UCSD-AML1 (cell line): ENCODE measurements at regions not wholly inside any gene's neighbourhood (a gene's known extent, or its start where the extent isn't known, plus 50 kb on each side); places are given as distances from the start of the nearest gene placed in this dataset.
"Not testable (repeated sequence)": the region's sequence is repeated elsewhere in the genome, so short reads cannot be mapped to it uniquely, and the experiment has no call there.

Experiments used
- DNase-seq: peaks from one replicate; lab custom pipeline; 2025; ENCODE audit not compliant: unreplicated experiment; lab: John Stamatoyannopoulos, UW

DNA sequence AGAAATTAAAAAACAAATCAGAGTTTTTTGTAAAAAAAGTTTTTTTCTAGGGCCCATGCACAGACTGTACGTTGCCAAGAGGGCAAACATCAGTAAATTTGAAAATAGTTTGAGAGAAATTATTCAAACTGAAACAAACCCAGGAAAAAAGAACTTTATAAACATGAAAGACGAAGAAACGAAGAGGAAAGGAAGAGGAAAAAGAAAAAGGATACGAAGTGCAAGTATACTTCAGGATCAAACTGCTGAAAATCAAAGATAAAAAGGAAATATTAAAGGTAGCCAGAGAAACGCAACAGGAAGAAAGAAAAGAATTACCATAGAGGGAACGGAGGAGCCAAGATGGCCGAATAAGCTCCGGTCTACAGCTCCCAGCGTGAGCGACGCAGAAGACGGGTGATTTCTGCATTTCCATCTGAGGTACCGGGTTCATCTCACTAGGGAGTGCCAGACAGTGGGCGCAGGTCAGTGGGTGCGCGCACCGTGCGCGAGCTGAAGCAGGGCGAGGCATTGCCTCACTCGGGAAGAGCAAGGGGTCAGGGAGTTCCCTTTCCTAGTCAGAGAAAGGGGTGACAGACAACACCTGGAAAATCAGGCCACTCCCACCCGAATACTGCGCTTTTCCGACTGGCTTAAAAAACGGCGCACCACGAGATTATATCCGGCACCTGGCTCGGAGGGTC, 94.4 kb upstream of the GAS1 start:
- not testable (repeated sequence) for DNase-seq

DNA sequence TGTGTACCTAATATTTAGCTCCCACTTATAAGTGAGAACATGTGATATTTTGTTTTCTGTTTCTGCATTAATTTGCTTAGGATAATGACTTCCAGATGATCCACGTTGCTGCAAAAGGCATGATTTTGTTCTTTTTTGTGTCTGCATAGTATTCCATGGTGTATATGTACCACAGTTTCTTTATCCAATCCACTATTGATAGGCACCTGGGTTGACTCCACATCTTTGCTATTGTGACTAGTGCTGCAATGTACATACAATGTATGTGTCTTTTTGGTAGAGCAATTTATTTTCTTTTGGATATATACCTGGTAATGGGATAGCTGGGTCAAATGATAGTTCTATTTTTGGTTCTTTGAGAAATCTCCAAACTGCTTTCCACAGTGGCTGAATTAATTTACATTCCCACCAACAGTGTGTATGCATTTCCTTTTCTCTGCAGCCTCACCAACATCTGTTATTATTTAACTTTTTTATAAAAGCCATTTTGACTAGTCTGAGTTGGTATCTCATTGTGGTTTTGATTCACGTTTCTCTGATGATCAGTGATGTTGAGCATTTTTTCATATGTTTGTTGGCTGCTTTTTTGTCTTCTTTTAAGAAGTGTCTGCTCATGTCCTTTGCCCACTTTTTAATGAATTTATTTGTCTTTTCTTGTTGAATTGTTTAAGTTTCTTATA, 102.8 kb upstream of the GAS1 start:
- not testable (repeated sequence) for DNase-seq

DNA sequence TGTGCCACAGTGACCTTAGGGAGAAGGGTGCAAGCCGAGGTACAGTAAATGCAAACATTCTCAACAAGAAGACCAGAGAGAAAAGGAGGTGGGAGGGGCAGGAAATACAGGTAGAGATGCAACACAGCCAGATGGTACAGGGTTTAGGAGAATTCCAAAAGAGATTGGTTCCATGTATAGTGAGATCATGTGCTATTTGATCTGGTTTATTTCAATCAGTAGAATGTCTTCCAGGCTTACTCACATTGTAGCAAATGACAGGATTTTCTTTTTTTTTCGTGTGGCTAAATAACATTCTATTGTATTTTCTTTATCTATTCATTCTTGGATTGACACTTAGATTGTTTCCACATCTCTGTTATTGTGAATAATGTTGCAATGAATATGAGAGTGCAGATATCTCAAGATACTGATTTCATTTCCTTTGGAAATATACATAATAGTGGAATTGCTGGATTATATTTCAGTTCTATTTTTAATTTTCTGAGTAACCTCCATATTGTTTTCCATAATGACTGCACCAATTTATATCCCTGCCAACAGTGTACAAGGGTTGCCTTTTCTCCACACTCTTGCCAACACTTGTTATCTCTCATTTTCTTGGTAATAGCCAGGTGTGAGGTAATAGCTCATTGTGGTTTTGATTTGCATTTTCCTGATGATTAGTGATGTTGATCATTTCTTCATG, 107.8 kb upstream of the GAS1 start:
- DNase-seq: no peak

DNA sequence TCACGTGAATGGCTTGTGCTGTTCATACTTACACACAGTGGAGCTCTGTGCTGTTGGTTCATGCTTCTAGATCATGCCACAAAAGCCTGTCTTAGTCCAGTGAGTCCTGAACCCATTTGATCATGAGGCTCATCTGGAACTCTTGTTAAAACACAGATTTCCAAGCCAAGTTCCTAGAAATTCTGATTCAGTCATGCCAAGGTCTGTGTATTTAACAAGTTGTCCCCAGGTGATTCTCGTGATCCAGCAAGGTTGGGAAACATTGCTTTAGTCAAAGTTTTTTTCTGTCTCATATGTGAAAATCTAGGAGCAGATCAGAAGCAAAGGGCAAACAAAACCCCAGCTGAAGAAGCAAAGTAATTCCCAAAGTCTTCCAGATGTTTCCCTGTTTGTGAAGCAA, 112.5 kb upstream of the GAS1 start:
- DNase-seq: no peak

DNA sequence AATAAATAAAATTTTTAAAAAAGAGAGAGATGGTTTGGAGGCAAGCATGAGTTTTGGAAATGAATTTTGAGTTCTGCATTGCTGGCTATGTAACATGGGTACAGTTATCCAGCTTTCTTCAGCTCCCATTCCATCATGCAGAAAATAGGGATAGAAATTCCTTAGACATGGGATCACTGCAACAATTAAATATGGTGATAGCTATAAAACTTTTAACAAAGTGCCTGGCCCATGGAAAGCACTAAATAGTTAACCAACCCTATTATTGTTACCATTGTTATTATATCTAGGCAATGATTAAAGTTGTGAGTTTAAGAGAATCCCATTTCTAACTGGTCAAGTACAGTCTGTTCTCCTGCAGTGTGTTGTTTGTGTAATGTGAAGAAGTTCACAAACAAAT, 115.4 kb upstream of the GAS1 start:
- DNase-seq: no peak

DNA sequence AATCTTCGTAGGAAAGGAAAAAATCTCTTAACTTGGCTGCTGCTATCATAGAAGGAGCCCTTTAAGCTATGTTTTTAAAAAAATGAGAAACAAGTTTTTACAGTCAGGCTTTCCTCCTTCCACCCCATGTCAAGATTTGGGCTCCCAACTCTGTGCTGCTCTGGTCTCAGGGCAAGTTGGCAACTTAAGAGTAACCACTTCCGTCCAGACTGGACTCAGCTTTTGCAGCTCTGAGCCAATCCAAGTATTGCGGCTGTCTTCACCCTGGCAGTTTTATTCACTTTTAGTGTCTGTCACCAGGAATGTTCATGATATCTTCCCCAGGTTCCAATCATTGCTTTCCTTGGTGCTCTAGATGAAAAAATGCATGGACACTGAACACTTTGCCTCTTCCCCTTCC, 115.9 kb upstream of the GAS1 start:
- DNase-seq: no peak

DNA sequence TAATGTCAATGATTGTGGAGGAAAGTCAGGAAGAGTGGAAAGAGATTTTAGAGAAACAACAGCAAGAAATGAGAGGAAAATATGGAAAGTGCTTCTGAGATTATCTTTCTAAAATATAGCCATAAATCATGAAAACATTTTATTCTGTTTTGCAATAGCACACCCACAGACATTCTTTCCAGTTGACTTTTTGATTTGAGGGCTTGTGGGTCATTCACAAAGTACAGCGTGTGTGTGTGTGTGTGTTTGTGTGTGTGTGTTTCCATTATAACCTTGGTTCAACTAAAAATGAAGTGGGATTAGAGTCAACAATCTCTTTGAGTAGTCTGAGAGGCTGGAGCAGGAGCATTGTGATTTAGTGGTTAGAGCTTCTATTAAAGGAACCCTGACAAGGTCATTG, 116.6 kb upstream of the GAS1 start:
- no peak for DNase-seq

DNA sequence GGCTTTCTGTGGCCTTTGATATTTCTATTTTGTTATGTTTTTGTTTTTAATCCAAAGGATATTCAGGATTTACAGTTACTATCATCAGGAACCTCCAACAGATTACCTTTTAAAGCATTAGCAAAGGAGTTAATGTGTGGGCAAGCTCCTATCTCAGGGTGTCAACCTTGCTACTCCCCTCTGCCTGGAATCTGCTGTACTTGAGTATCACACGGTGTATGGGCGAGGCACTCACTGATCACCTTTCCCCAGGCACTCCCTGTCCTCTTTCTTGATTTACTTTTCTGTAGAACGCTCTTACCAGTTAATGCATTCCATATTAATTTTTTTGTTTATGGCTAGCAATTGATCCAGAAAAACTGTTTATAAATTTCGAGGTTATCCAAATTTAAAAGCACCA, 117.0 kb upstream of the GAS1 start:
- no peak for DNase-seq

DNA sequence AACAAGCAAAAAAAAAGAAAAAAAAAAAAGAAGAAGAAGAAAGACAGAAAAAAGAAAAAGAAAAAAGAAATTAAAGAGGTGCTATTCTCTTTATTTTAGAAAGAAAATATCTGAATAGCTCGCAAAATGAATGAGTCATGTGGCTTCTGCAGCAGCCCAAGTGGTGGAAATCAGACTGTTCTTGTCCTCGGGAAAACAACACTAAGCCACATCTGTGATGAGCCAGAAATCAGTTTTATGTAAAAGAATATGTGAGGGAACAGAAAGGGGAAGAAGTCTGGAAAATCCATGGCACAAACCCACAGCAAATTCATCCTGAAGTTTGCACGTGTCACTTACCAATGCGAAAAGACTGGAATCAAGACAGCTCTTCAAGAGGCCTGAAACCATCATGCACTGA, 118.7 kb upstream of the GAS1 start:
- no peak for DNase-seq

DNA sequence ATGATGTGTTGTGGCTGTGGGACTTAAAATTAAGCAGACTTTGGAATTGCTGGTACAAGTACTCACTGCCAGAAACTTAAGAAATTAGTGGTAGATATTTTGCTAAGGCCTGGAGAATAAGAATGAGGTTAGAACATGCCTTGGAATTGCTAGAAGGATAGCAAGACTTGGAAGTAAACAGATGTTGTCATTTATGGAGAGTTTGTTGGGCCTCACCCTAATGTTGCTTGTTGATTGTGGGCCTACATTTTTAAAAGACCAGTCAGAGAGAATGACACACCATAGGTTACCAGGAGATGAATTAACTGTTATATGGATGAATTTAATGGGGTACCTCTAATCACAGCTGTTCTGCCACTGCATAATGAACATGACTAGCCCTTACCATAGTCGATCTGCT, 120.1 kb upstream of the GAS1 start:
- no peak for DNase-seq

DNA sequence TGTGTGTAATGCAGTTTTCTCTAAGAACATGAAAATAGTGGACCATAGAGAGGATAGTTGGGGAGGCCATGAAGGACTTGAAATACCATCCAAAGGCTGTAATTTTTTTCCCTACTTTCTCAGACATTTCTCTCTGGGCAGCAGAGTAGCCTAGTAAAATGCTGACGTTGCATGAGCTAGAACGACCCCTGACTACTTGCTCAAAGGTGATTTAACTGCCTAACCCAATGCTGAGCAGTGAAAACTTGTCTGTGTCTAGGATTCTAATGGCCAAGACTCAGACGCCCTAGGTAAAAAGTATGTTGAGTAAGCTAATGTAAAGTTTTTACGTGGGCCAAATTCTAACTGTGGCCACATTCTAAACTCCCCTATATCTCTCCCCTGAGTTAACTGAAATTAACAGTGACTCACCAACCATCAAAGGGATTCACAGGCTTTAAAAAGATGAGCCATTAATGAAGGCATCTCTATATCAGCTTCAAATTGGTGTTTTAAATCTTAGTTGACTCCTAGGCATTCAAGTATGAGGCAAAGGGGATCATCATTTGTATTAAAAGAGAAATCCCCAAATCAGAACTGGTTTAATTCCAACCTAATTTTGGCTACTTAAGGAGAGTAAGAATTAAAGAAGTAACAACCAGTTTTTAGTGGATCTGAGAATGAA, 121.0 kb upstream of the GAS1 start:
- no peak for DNase-seq

DNA sequence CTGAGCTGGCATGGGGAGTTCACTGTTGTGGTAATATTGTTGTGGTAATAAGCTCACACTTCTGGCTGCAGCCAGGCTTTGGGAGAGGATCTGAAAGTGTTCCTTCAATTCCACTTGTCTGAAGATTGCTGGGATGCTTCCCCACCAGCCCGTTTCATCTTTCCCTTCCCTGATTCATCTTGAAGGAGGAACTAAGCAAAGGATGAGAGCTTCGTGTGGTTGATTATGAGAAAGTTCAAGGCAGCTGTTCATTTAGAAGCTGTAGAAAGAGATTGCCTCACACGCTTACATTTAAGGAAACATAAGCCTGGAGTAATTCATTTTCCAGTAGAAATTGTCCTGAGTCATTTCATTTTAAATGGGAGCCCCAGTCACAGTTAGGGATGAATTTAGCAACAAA, 122.4 kb upstream of the GAS1 start:
- no peak for DNase-seq

DNA sequence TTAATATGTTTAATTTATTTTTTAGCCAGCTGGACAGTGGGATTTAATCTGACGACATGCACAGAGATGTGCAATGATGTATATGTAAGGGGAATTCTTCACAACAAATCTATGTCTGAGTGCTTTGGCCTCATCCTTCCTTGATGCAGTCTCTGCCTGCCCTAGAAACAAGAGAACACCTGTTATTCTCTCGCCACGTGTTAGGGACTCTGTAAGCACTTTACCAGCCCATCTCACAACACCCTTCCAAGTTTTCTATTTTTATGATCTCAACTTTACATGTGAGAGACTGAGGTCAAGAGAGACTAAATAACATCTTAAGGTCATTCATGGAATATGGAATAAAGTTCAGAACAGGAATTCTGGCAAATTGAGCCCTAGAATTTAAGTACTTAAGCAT, 123.0 kb upstream of the GAS1 start:
- DNase-seq: no peak

DNA sequence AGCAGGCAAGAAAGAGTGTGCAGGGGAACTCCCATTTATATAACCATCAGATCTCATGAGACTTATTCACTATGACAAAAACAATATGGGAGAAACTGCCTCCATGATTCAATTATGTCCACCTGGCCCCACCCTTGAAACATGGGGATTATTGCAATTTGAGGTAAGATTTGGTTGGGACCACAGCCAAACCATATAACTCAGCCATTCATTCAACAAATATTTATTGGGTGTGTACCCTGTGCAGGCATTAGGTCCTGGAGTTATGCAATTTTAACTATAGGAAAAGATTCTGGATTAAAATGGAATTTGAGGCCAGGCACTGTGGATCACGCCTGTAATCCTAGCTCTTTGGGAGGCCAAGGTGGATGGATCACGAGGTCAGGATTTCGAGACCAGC, 124.2 kb upstream of the GAS1 start:
- no peak for DNase-seq

DNA sequence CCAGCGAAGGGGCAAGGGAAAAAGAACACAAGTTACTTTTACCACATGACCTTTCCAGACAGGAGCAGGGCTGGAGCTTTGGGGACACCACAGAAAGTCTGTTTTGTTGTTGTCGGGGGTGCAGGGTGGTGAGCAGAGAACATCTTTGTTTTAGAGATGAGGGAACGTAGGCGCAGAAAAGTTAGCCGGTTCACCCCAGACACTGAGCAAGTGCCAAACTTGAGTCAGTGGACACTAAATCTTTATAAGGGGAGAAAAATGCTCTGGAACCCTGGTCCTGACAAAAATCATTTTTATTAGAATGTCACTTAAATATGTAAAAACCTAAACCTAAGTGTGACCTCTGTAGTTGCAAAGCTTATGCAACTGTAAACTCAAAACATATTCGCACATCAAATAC, 126.4 kb upstream of the GAS1 start:
- no peak for DNase-seq

DNA sequence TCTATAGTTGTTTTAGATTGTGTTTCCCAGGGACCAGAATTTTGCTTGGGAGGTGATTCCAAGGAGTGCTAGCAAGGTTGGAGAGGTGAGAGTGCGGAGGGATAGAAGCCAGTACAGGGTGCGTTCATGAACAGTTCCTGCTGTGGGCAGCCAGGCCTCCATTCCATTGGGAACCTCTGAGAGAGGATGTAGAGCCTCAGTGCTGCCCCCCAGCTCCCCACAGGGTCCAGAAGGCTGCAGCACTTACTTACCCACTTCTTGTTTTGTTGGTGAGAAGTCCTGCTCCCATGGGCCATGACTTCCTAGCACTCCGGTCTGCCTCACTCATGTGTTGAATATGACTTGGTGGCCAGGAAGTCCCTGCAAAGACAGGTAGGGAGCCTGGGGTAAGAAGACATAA, 128.2 kb upstream of the GAS1 start:
- no peak for DNase-seq

DNA sequence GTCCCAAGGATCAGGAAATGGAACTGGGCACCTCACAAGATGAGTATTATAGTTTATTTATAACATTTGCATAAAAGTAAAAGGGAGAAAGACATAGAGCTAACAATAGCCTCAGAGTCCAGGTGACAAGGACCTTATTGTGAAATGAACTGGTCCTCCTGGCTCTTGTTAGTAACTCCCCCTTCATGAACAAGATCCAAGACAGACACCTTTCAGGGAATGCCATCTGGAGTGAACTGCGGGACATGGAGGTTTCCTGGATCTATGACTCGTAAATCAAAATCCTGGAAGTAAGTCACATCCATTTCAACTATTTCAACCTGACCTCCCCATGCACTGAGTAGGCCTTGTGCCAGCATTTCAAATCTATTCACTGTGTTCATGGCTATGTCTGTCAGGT, 129.5 kb upstream of the GAS1 start:
- no peak for DNase-seq

DNA sequence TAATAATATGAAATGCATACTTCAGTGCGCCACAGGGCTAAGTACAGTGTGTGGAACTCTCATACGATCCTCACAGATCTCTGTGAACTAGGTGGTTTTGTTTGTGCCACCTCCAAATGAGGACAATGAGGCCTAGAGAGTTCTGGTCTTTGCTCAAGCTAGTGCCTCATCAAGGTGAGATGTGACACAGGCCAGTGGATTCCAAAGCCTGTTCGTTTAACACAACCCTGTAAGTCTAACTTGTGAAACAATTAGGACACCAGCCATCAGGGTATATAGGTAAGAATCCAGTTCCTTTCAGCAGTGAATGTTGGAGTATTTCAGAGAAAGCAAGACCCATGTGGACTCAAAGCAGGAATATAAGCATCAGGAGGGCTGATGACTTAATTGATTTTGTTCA, 130.7 kb upstream of the GAS1 start:
- DNase-seq: no peak

DNA sequence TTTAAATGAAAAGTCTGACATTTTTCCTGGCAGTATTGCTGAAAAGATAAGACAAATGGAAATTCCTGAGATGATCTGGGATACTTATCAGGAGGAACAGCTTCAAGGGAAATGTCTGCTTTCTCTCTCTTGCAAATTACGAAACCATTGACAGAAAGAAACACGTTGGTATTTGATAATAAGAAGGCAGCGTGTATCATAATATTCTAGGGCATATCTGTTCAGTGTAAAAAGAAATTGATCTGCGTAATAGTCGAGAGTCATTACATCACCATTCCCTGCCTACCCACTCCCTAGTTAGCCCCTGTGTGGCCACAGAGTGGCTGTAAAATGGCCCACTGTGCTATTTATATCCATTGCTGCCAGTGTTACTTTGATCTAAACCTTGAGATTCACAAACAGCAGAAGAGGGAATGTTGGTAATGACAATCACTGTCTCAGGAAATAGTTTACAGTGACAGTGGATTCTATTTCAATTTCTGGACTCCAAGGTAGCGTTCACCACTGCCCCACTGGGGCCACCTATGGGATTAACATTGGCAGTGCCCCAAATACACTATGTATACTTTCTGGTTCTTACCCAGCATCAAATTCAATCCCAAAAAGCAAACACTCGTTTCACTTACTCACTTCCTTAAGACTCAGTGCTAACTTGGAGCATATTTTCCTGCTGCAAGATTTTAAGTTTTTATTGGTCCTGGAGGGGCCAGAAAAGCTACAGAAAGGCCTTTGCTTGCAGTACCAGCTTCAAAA, 133.4 kb upstream of the GAS1 start:
- DNase-seq: no peak

DNA sequence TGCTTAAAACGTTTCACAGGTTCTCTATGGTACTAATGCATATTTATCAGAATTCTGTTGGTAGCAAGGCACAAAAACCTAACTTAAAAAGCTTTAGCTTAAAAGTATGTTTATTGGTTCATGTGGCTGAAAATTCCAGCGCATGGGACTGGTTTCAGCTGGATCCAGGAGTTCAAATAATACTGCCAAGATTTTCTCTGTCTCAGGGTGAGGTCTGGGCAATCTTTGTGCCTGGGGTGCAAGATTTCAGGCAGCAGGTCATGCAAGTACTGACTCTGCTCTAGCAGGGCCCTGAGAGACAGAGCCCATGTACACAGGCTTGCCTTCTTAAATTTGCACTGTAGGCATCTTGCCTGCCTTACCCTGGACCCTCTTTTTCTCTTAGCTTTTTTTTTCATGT, 134.2 kb upstream of the GAS1 start:
- no peak for DNase-seq

DNA sequence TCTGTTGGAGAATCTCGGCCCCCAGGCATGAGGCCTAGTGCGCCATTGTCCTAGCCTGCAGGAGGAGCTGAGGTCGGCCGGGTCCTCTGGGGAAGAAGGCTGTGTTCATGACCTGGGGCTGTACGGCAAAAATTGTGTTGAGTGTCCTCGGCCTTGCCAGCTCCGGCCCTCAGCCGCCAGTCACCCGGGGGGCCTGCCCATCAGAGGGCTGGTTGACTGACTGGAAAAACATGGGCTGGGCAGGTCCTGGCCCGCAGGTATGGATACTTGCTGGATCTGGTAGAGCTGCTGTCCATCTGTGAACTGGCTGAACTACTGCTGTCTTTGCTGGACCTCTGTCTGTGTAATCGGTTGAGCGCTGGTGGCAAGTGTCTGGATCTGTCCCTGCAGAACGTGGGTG, 136.7 kb upstream of the GAS1 start:
- no peak for DNase-seq
